Brain microvascular endothelial cell (primary cell): ENCODE measurements at regions not wholly inside any gene's neighbourhood (a gene's known extent, or its start where the extent isn't known, plus 50 kb on each side); places are given as distances from the start of the nearest gene placed in this dataset.
"Not testable (repeated sequence)": the region's sequence is repeated elsewhere in the genome, so short reads cannot be mapped to it uniquely, and the experiment has no call there.

Experiments
- DNase-seq: peaks from one replicate; pipeline ENCODE4 v3.0.0-alpha.2; 2020
- H3K27ac ChIP-seq: fragments of 250-450 bp; sonication (Bioruptor Pico); 2 replicates; pipeline ENCODE4 v1.5.1; 2020; ENCODE audit warnings: mild to moderate bottlenecking, moderate library complexity
- H3K27me3 ChIP-seq: fragments of 250-450 bp; sonication (Bioruptor Pico); replicated peaks from 2 replicates; pipeline ENCODE4 v1.5.1; 2020; ENCODE audit warnings: mild to moderate bottlenecking
- H3K36me3 ChIP-seq: fragments of 250-450 bp; sonication (Bioruptor Pico); replicated peaks from 2 replicates; pipeline ENCODE4 v1.5.1; 2020; ENCODE audit warnings: mild to moderate bottlenecking
- H3K4me3 ChIP-seq: 2 replicates; pipeline ENCODE4 v1.5.1; 2011; ENCODE audit warnings: low read depth, mild to moderate bottlenecking, control low read depth, low read length, moderate library complexity
- CTCF ChIP-seq: IDR thresholded peaks from 2 replicates; pipeline ENCODE4 v1.5.1; 2011; ENCODE audit warnings: low read depth, mild to moderate bottlenecking, moderate library complexity, low read length, control low read depth, inconsistent platforms; ENCODE audit errors: missing control alignments
- in situ Hi-C: cut with HindIII; loops from 2 replicates; pipeline ENCODE4 v1.10.0; 2017; ENCODE audit warnings: low sequenced_read_pairs, low pct_ligation_motif_present

- TF ChIP-seq CTCF = no peak
- H3K27me3 ChIP-seq = no peaks in the 10 kb centered on the region
- no peak overlapping the region for H3K27ac ChIP-seq
- no peak for DNase-seq
- in situ Hi-C loops = no loop called here
- H3K36me3 ChIP-seq = no peaks in the 10 kb centered on the region
- no peak overlapping the region for H3K4me3 ChIP-seq
Measured at GRCh38 chr5:17336054-17336453, 118.6 kb downstream of the BASP1 start.

GRCh38 chr5:17336723-17337122 lies 119.3 kb downstream of the BASP1 start:
- H3K4me3 ChIP-seq, DNase-seq, in situ Hi-C loops, H3K27me3 ChIP-seq, H3K27ac ChIP-seq, H3K36me3 ChIP-seq: not testable (repeated sequence)

GRCh38 chr5:17339841-17340240 lies 122.4 kb downstream of the BASP1 start:
- no peak overlapping the region for H3K4me3 ChIP-seq
- no peak overlapping the region for H3K27ac ChIP-seq
- no peak for TF ChIP-seq CTCF
- H3K27me3 ChIP-seq = no peaks in the 10 kb centered on the region
- DNase-seq = no peak
- in situ Hi-C loops = no loop called here
- H3K36me3 ChIP-seq = no peaks in the 10 kb centered on the region

- no peak for DNase-seq
- in situ Hi-C loops = no loop called here
- H3K27me3 ChIP-seq = no peaks in the 10 kb centered on the region
- TF ChIP-seq CTCF = no peak
- H3K36me3 ChIP-seq = no peaks in the 10 kb centered on the region
- no peak overlapping the region for H3K27ac ChIP-seq
- H3K4me3 ChIP-seq = no peak overlapping the region
Measured at GRCh38 chr5:17340379-17340778, 122.9 kb downstream of the BASP1 start.

- no peaks in the 10 kb centered on the region for H3K27me3 ChIP-seq
- peak; percentile 79 for DNase-seq
- no peaks in the 10 kb centered on the region for H3K36me3 ChIP-seq
- no peak for TF ChIP-seq CTCF
- in situ Hi-C loops = no loop called here
- H3K27ac ChIP-seq = no peak overlapping the region
- H3K4me3 ChIP-seq = no peak overlapping the region
Measured at GRCh38 chr5:17340819-17341218, 123.4 kb downstream of the BASP1 start.

GRCh38 chr5:17343675-17344074 lies 126.2 kb downstream of the BASP1 start:
- no peaks in the 10 kb centered on the region for H3K27me3 ChIP-seq
- peak; percentile 89 for DNase-seq
- H3K36me3 ChIP-seq = no peaks in the 10 kb centered on the region
- in situ Hi-C loops = no loop called here
- no peak for TF ChIP-seq CTCF
- no peak overlapping the region for H3K4me3 ChIP-seq
- H3K27ac ChIP-seq = peak overlapping the region; percentile 54

GRCh38 chr5:17346811-17347210 lies 129.4 kb downstream of the BASP1 start:
- Histone ChIP-seq H3K27ac (no peak overlapping the region), H3K4me3 (no peak overlapping the region), H3K27me3 (no peaks in the 10 kb centered on the region), H3K36me3 (no peaks in the 10 kb centered on the region)
- in situ Hi-C loops = no loop called here
- DNase-seq = no peak
- TF ChIP-seq CTCF = no peak
